ENCODE measurements at regions not wholly inside any gene's neighbourhood (a gene's known extent, or its start where the extent isn't known, plus 50 kb on each side); places are given as distances from the start of the nearest gene placed in this dataset.

DNA sequence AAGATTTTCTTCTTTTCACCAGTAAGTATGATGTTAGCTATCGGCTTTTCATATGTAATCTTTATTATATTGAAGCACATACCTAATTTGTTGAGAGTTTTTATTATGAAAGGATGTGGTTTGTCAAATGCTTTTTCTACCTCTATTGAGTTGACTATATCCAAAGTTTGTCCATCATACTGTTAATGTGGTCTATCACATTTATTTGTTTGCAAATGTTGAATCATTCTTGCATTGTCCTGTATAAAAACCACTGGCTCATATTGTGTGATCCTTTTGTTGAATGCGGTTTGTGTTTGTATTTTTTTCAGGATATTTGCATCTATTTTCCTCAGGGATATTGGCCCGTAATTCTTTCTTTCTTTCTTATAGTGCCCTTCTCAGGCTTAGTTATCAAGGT is 675.5 kb downstream of the NUP35 start:
- no CpG with 5 or more reads among the region's 3 CpGs for WGBS (ENCODE audit: insufficient coverage)
- Histone ChIP-seq H3K27ac (ENCODE audit: insufficient read depth in 1 of 2, low read depth in 1 of 2, low read length in 2 of 2, poor library complexity in 1 of 2, severe bottlenecking in 2 of 2) (no peak overlapping the region), H3K4me3 (ENCODE audit: control insufficient read depth in 1 of 7, extremely low read depth in 1 of 7, insufficient read depth in 4 of 7, low read depth in 2 of 7, low read length in 6 of 7) (no peak overlapping the region), H3K9me3 (ENCODE audit: control extremely low read depth in 1 of 5, control insufficient read depth in 4 of 5, insufficient read depth in 2 of 5, low read depth in 1 of 5, low read length in 4 of 5) (peaks cover 0 to 15% (median 7%) of the 10 kb centered on the region in 5 experiments), H3K27me3 (replicated peaks in 2 of 5; ENCODE audit: control insufficient read depth in 4 of 5, insufficient read depth in 5 of 5, low read length in 4 of 5) (no peaks in the 10 kb centered on the region), H3K4me1 (ENCODE audit: control extremely low read depth in 1 of 4, control insufficient read depth in 4 of 4, insufficient read depth in 4 of 4, low read length in 3 of 4) (no peaks in the 10 kb centered on the region), H3K36me3 (ENCODE audit: control insufficient read depth in 4 of 4, insufficient read depth in 4 of 4, low read length in 3 of 4) (no peaks in the 10 kb centered on the region)
- no peak for DNase-seq
- ChIA-PET CTCF (no interaction called here), POLR2A (no interaction called here)

DNA sequence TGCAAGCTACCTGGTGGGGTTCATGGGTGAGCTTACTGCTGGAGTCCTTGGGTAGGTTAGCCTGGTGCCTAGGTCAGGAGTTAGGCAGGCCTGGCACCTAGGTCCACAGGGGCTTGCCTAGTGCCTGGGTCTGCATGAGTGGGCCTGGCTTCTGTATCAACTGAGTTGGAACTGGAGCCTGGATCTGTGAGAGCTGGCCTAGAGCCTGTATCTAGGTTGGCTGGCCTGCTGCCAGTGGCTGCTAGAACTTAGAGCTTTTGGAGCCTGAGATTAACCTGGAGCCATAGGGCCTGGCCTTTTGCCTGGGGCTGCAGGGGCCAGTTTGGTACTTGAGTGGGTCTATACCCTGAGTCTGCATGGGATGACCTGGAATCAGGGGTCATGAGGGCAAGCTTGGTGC is 679.4 kb downstream of the NUP35 start:
- Histone ChIP-seq H3K36me3 (ENCODE audit: control insufficient read depth in 4 of 4, insufficient read depth in 4 of 4, low read length in 3 of 4) (no peaks in the 10 kb centered on the region), H3K9me3 (ENCODE audit: control extremely low read depth in 1 of 5, control insufficient read depth in 4 of 5, insufficient read depth in 2 of 5, low read depth in 1 of 5, low read length in 4 of 5) (peaks cover 0 to 15% (median 7%) of the 10 kb centered on the region in 5 experiments), H3K27ac (ENCODE audit: insufficient read depth in 1 of 2, low read depth in 1 of 2, low read length in 2 of 2, poor library complexity in 1 of 2, severe bottlenecking in 2 of 2) (no peak overlapping the region), H3K27me3 (replicated peaks in 2 of 5; ENCODE audit: control insufficient read depth in 4 of 5, insufficient read depth in 5 of 5, low read length in 4 of 5) (no peaks in the 10 kb centered on the region), H3K4me3 (ENCODE audit: control insufficient read depth in 1 of 7, extremely low read depth in 1 of 7, insufficient read depth in 4 of 7, low read depth in 2 of 7, low read length in 6 of 7) (no peak overlapping the region), H3K4me1 (ENCODE audit: control extremely low read depth in 1 of 4, control insufficient read depth in 4 of 4, insufficient read depth in 4 of 4, low read length in 3 of 4) (no peaks in the 10 kb centered on the region)
- no peak for DNase-seq
- ChIA-PET POLR2A (no interaction called here), CTCF (interaction anchor here (1.2 kb wide), 1 partner anchor 15 kb away, joined by 3 read pairs; no protein-coding TSS in a partner anchor)

GRCh38 chr2:183807870-183808269 is 683.6 kb downstream of the NUP35 start:
- ChIA-PET CTCF (no interaction called here), POLR2A (no interaction called here)
- no peak for DNase-seq
- Histone ChIP-seq H3K27ac (ENCODE audit: insufficient read depth in 1 of 2, low read depth in 1 of 2, low read length in 2 of 2, poor library complexity in 1 of 2, severe bottlenecking in 2 of 2) (no peak overlapping the region), H3K9me3 (ENCODE audit: control extremely low read depth in 1 of 5, control insufficient read depth in 4 of 5, insufficient read depth in 2 of 5, low read depth in 1 of 5, low read length in 4 of 5) (peaks cover 0 to 11% (median 7%) of the 10 kb centered on the region in 5 experiments), H3K4me3 (ENCODE audit: control insufficient read depth in 1 of 7, extremely low read depth in 1 of 7, insufficient read depth in 4 of 7, low read depth in 2 of 7, low read length in 6 of 7) (no peak overlapping the region), H3K27me3 (replicated peaks in 2 of 5; ENCODE audit: control insufficient read depth in 4 of 5, insufficient read depth in 5 of 5, low read length in 4 of 5) (no peaks in the 10 kb centered on the region), H3K4me1 (ENCODE audit: control extremely low read depth in 1 of 4, control insufficient read depth in 4 of 4, insufficient read depth in 4 of 4, low read length in 3 of 4) (no peaks in the 10 kb centered on the region), H3K36me3 (ENCODE audit: control insufficient read depth in 4 of 4, insufficient read depth in 4 of 4, low read length in 3 of 4) (no peaks in the 10 kb centered on the region)
- 80% methylated on average over 1 of the region's 3 CpGs for WGBS (ENCODE audit: insufficient coverage)

GRCh38 chr2:183809404-183809803 is 685.2 kb downstream of the NUP35 start:
- no peaks in the 10 kb centered on the region for H3K4me1 ChIP-seq (ENCODE audit: control extremely low read depth in 1 of 4, control insufficient read depth in 4 of 4, insufficient read depth in 4 of 4, low read length in 3 of 4)
- H3K36me3 ChIP-seq (ENCODE audit: control insufficient read depth in 4 of 4, insufficient read depth in 4 of 4, low read length in 3 of 4), result no peaks in the 10 kb centered on the region
- DNase-seq, result no peak
- H3K9me3 ChIP-seq (ENCODE audit: control extremely low read depth in 1 of 5, control insufficient read depth in 4 of 5, insufficient read depth in 2 of 5, low read depth in 1 of 5, low read length in 4 of 5), result no peaks in the 10 kb centered on the region
- 100% methylated on average over 2 of the region's 3 CpGs for WGBS (ENCODE audit: insufficient coverage)
- ChIA-PET POLR2A (no interaction called here), CTCF (no interaction called here)
- H3K27ac ChIP-seq (ENCODE audit: insufficient read depth in 1 of 2, low read depth in 1 of 2, low read length in 2 of 2, poor library complexity in 1 of 2, severe bottlenecking in 2 of 2), result no peak overlapping the region
- H3K4me3 ChIP-seq (ENCODE audit: control insufficient read depth in 1 of 7, extremely low read depth in 1 of 7, insufficient read depth in 4 of 7, low read depth in 2 of 7, low read length in 6 of 7), result no peak overlapping the region
- H3K27me3 ChIP-seq (replicated peaks in 2 of 5; ENCODE audit: control insufficient read depth in 4 of 5, insufficient read depth in 5 of 5, low read length in 4 of 5), result no peaks in the 10 kb centered on the region

DNA sequence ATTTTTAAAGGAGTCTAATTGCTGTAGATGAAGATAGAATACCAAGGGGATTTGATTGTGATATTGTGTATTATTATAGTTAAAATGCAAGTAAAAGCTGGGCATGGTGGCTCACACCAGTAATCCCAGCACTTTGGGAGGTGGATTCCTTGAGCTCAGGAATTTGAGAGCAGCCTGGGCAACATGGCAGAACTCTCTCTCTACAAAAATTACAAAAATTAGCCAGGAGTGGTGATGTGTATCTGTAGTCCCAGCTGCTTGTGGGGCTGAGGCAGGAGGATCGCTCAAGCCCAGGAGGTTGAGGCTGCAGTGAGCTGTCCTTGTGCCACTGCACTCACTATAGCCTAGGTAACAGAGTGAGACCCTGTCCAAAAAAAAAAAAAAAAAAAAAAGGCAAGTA is 687.0 kb downstream of the NUP35 start:
- CTCF ChIA-PET, result no interaction called here
- 100% methylated on average over 1 of the region's 1 CpG for WGBS (ENCODE audit: insufficient coverage)
- H3K36me3 ChIP-seq (ENCODE audit: control insufficient read depth in 4 of 4, insufficient read depth in 4 of 4, low read length in 3 of 4), result no peaks in the 10 kb centered on the region

GRCh38 chr2:183812091-183812490 is 687.8 kb downstream of the NUP35 start:
- POLR2A ChIA-PET, result no interaction called here
- no peaks in the 10 kb centered on the region for H3K27me3 ChIP-seq (replicated peaks in 2 of 5; ENCODE audit: control insufficient read depth in 4 of 5, insufficient read depth in 5 of 5, low read length in 4 of 5)
- no peaks in the 10 kb centered on the region for H3K9me3 ChIP-seq (ENCODE audit: control extremely low read depth in 1 of 5, control insufficient read depth in 4 of 5, insufficient read depth in 2 of 5, low read depth in 1 of 5, low read length in 4 of 5)
- no CpG with 5 or more reads among the region's 2 CpGs for WGBS (ENCODE audit: insufficient coverage)
- H3K4me1 ChIP-seq (ENCODE audit: control extremely low read depth in 1 of 4, control insufficient read depth in 4 of 4, insufficient read depth in 4 of 4, low read length in 3 of 4), result no peaks in the 10 kb centered on the region
- CTCF ChIA-PET, result no interaction called here
- no peak overlapping the region for H3K27ac ChIP-seq (ENCODE audit: insufficient read depth in 1 of 2, low read depth in 1 of 2, low read length in 2 of 2, poor library complexity in 1 of 2, severe bottlenecking in 2 of 2)
- H3K4me3 ChIP-seq (ENCODE audit: control insufficient read depth in 1 of 7, extremely low read depth in 1 of 7, insufficient read depth in 4 of 7, low read depth in 2 of 7, low read length in 6 of 7), result no peak overlapping the region
- DNase-seq, result no peak
- no peaks in the 10 kb centered on the region for H3K36me3 ChIP-seq (ENCODE audit: control insufficient read depth in 4 of 4, insufficient read depth in 4 of 4, low read length in 3 of 4)

More for the DNA sequence above, 687.0 kb downstream of the NUP35 start:
- Histone ChIP-seq H3K4me1 (ENCODE audit: control extremely low read depth in 1 of 4, control insufficient read depth in 4 of 4, insufficient read depth in 4 of 4, low read length in 3 of 4) (no peaks in the 10 kb centered on the region), H3K27ac (ENCODE audit: insufficient read depth in 1 of 2, low read depth in 1 of 2, low read length in 2 of 2, poor library complexity in 1 of 2, severe bottlenecking in 2 of 2) (no peak overlapping the region), H3K9me3 (ENCODE audit: control extremely low read depth in 1 of 5, control insufficient read depth in 4 of 5, insufficient read depth in 2 of 5, low read depth in 1 of 5, low read length in 4 of 5) (no peaks in the 10 kb centered on the region), H3K27me3 (replicated peaks in 2 of 5; ENCODE audit: control insufficient read depth in 4 of 5, insufficient read depth in 5 of 5, low read length in 4 of 5) (no peaks in the 10 kb centered on the region), H3K4me3 (ENCODE audit: control insufficient read depth in 1 of 7, extremely low read depth in 1 of 7, insufficient read depth in 4 of 7, low read depth in 2 of 7, low read length in 6 of 7) (no peak overlapping the region)
- POLR2A ChIA-PET, result no interaction called here
- DNase-seq, result no peak

DNA sequence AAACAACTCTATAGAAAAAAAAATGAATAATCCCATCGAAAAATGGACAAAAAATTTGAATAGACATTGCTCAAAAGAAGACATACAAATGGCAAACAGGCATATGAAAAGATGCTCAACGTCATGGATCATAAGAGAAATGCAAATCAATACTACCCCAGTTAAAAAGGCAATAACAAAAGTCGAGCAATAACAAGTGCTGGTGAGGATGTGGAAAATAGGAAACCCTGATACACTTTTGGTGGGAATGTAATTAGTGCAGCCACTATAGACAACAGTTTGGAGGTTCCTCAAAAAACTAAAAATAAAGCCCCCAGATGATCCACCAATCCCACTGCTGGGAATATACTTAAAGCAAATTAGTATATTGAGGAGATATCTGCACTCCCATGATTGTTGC is 701.5 kb downstream of the NUP35 start:
- no CpG with 5 or more reads among the region's 3 CpGs for WGBS (ENCODE audit: insufficient coverage)
- Histone ChIP-seq H3K36me3 (ENCODE audit: control insufficient read depth in 4 of 4, insufficient read depth in 4 of 4, low read length in 3 of 4) (no peaks in the 10 kb centered on the region), H3K4me3 (ENCODE audit: control insufficient read depth in 1 of 7, extremely low read depth in 1 of 7, insufficient read depth in 4 of 7, low read depth in 2 of 7, low read length in 6 of 7) (no peak overlapping the region), H3K27ac (ENCODE audit: insufficient read depth in 1 of 2, low read depth in 1 of 2, low read length in 2 of 2, poor library complexity in 1 of 2, severe bottlenecking in 2 of 2) (no peak overlapping the region), H3K4me1 (ENCODE audit: control extremely low read depth in 1 of 4, control insufficient read depth in 4 of 4, insufficient read depth in 4 of 4, low read length in 3 of 4) (no peaks in the 10 kb centered on the region), H3K9me3 (ENCODE audit: control extremely low read depth in 1 of 5, control insufficient read depth in 4 of 5, insufficient read depth in 2 of 5, low read depth in 1 of 5, low read length in 4 of 5) (peaks cover 0 to 17% (median 5%) of the 10 kb centered on the region in 5 experiments), H3K27me3 (replicated peaks in 2 of 5; ENCODE audit: control insufficient read depth in 4 of 5, insufficient read depth in 5 of 5, low read length in 4 of 5) (no peaks in the 10 kb centered on the region)
- CTCF ChIA-PET, result no interaction called here
- DNase-seq, result no peak
- POLR2A ChIA-PET, result no interaction called here

All from common myeloid progenitor, CD34-positive (primary cell).